ENCODE measurements at regions not wholly inside any gene's neighbourhood (a gene's known extent, or its start where the extent isn't known, plus 50 kb on each side); places are given as distances from the start of the nearest gene placed in this dataset.

GRCh38 chr1:209431813-209432442 is 151.6 kb upstream of the CAMK1G start:
- DNase-seq (ENCODE audit: low read depth), result no peak
- in situ Hi-C loops (cut with HindIII; ENCODE audit: low pct_unique_long_range_greater_than_20kb, low sequenced_read_pairs), result no loop called here

GRCh38 chr1:209432443-209432825 is 151.1 kb upstream of the CAMK1G start:
- in situ Hi-C loops (cut with HindIII; ENCODE audit: low pct_unique_long_range_greater_than_20kb, low sequenced_read_pairs), result no loop called here
- no peak for DNase-seq (ENCODE audit: low read depth)

- in situ Hi-C loops (cut with HindIII; ENCODE audit: low pct_unique_long_range_greater_than_20kb, low sequenced_read_pairs), result no loop called here
- no peak for DNase-seq (ENCODE audit: low read depth)
These were observed 149.9 kb upstream of the CAMK1G start for GRCh38 chr1:209433649-209434031.

- DNase-seq (ENCODE audit: low read depth), result no peak
- in situ Hi-C loops (cut with HindIII; ENCODE audit: low pct_unique_long_range_greater_than_20kb, low sequenced_read_pairs), result no loop called here
These were observed 149.4 kb upstream of the CAMK1G start for GRCh38 chr1:209434066-209434465.

GRCh38 chr1:209434631-209435217 is 148.8 kb upstream of the CAMK1G start:
- in situ Hi-C loops (cut with HindIII; ENCODE audit: low pct_unique_long_range_greater_than_20kb, low sequenced_read_pairs), result no loop called here

GRCh38 chr1:209435654-209436566 is 147.6 kb upstream of the CAMK1G start:
- DNase-seq (ENCODE audit: low read depth), result peak; percentile 64
- in situ Hi-C loops (cut with HindIII; ENCODE audit: low pct_unique_long_range_greater_than_20kb, low sequenced_read_pairs), result no loop called here

More at GRCh38 chr1:209434631-209435217, 148.8 kb upstream of the CAMK1G start:
- DNase-seq (ENCODE audit: low read depth), result no peak

- no peak for DNase-seq (ENCODE audit: low read depth)
- in situ Hi-C loops (cut with HindIII; ENCODE audit: low pct_unique_long_range_greater_than_20kb, low sequenced_read_pairs), result no loop called here
These were observed 143.7 kb upstream of the CAMK1G start for GRCh38 chr1:209439828-209440227.

GRCh38 chr1:209443361-209443931 is 140.1 kb upstream of the CAMK1G start:
- DNase-seq (ENCODE audit: low read depth), result no peak
- in situ Hi-C loops (cut with HindIII; ENCODE audit: low pct_unique_long_range_greater_than_20kb, low sequenced_read_pairs), result no loop called here

- no peak for DNase-seq (ENCODE audit: low read depth)
- in situ Hi-C loops (cut with HindIII; ENCODE audit: low pct_unique_long_range_greater_than_20kb, low sequenced_read_pairs), result no loop called here
These were observed 139.4 kb upstream of the CAMK1G start for GRCh38 chr1:209443975-209444651.

- in situ Hi-C loops (cut with HindIII; ENCODE audit: low pct_unique_long_range_greater_than_20kb, low sequenced_read_pairs), result no loop called here
- DNase-seq (ENCODE audit: low read depth), result no peak
These were observed 138.6 kb upstream of the CAMK1G start for GRCh38 chr1:209444961-209445360.

GRCh38 chr1:209445576-209445975 is 137.9 kb upstream of the CAMK1G start:
- in situ Hi-C loops (cut with HindIII; ENCODE audit: low pct_unique_long_range_greater_than_20kb, low sequenced_read_pairs), result no loop called here
- no peak for DNase-seq (ENCODE audit: low read depth)

- no peak for DNase-seq (ENCODE audit: low read depth)
- in situ Hi-C loops (cut with HindIII; ENCODE audit: low pct_unique_long_range_greater_than_20kb, low sequenced_read_pairs), result no loop called here
These were observed 137.2 kb upstream of the CAMK1G start for GRCh38 chr1:209446356-209446755.

- DNase-seq (ENCODE audit: low read depth), result no peak
These were observed 129.0 kb upstream of the CAMK1G start for GRCh38 chr1:209454340-209454994.

GRCh38 chr1:209455145-209455544 is 128.4 kb upstream of the CAMK1G start:
- no peak for DNase-seq (ENCODE audit: low read depth)

More at GRCh38 chr1:209454340-209454994, 129.0 kb upstream of the CAMK1G start:
- in situ Hi-C loops (cut with HindIII; ENCODE audit: low pct_unique_long_range_greater_than_20kb, low sequenced_read_pairs), result no loop called here

GRCh38 chr1:209455661-209456358 is 127.7 kb upstream of the CAMK1G start:
- in situ Hi-C loops (cut with HindIII; ENCODE audit: low pct_unique_long_range_greater_than_20kb, low sequenced_read_pairs), result no loop called here
- DNase-seq (ENCODE audit: low read depth), result no peak

More at GRCh38 chr1:209455145-209455544, 128.4 kb upstream of the CAMK1G start:
- in situ Hi-C loops (cut with HindIII; ENCODE audit: low pct_unique_long_range_greater_than_20kb, low sequenced_read_pairs), result no loop called here

- in situ Hi-C loops (cut with HindIII; ENCODE audit: low pct_unique_long_range_greater_than_20kb, low sequenced_read_pairs), result no loop called here
- no peak for DNase-seq (ENCODE audit: low read depth)
These were observed 126.6 kb upstream of the CAMK1G start for GRCh38 chr1:209456878-209457277.

- no peak for DNase-seq (ENCODE audit: low read depth)
- in situ Hi-C loops (cut with HindIII; ENCODE audit: low pct_unique_long_range_greater_than_20kb, low sequenced_read_pairs), result no loop called here
These were observed 126.0 kb upstream of the CAMK1G start for GRCh38 chr1:209457401-209458125.
